Liver (tissue), 3 donors: ENCODE measurements at regions not wholly inside any gene's neighbourhood (a gene's known extent, or its start where the extent isn't known, plus 50 kb on each side); places are given as distances from the start of the nearest gene placed in this dataset.
A peak's percentile ranks its signal among the peaks of the same experiment; 100 is the strongest.

Experiments
- CTCF ChIP-seq: fragments of 150-350 bp; IDR thresholded peaks from 2 replicates; pipeline ENCODE4 v1.5.1; 2017; ENCODE audit warnings: improper control_type of control experiment, low read depth, low read length; ENCODE audit not compliant: missing input control
- EGR1 ChIP-seq, 2 donors: IDR thresholded peaks; 2 replicates each; pipeline ENCODE4 v1.6.1; 2016 to 2018; ENCODE audit warnings: antibody characterized with exemption in 2 of 2, low read depth in 2 of 2
- MAX ChIP-seq: IDR thresholded peaks from 2 replicates; pipeline ENCODE4 v1.6.1; 2016; ENCODE audit warnings: antibody characterized with exemption
- REST ChIP-seq: IDR thresholded peaks from 2 replicates; pipeline ENCODE4 v1.6.1; 2016; ENCODE audit warnings: antibody characterized with exemption, mild to moderate bottlenecking
- donor health status: healthy.
- donor health status: healthy.

- TF ChIP-seq CTCF (no peak), REST (peak; percentile 50), MAX (peak; percentile 75), EGR1 (IDR thresholded peaks at IDR 0.05; ENCODE audit: low read depth in 2 of 2) (peak; percentile 18 to 84)
These were observed 613.3 kb upstream of the SYNCRIP start for GRCh38 chr6:86255973-86256372.
